ENCODE measurements at regions not wholly inside any gene's neighbourhood (a gene's known extent, or its start where the extent isn't known, plus 50 kb on each side); places are given as distances from the start of the nearest gene placed in this dataset.
A peak's percentile ranks its signal among the peaks of the same experiment; 100 is the strongest.

- TF ChIP-seq RAD21 (IDR thresholded peaks at IDR 0.05; ENCODE audit: low read length) (peak; percentile 84), FOXM1 (IDR thresholded peaks at IDR 0.05; ENCODE audit: low read depth) (no peak), GABPA (IDR thresholded peaks at IDR 0.05; ENCODE audit: low read depth) (no peak), CHD2 (IDR thresholded peaks at IDR 0.05; ENCODE audit: low read length, partially characterized antibody) (no peak), MEF2A (IDR thresholded peaks at IDR 0.05; ENCODE audit: borderline replicate concordance, low read depth) (no peak), MAX (IDR thresholded peaks at IDR 0.05; ENCODE audit: low read depth) (no peak; the same call in 1 of the 2 replicates), USF2 (IDR thresholded peaks at IDR 0.05; ENCODE audit: borderline replicate concordance, low read depth, low read length) (peak; percentile 83), RXRA (IDR thresholded peaks at IDR 0.05; ENCODE audit: borderline replicate concordance, low read depth) (no peak), ZBTB33 (IDR thresholded peaks at IDR 0.05; ENCODE audit: borderline replicate concordance, low read depth) (no peak), SMC3 (IDR thresholded peaks at IDR 0.05; ENCODE audit: low read depth, low read length) (peak; percentile 91)
Observed at GRCh38 chr6:14210663-14211561, 93.3 kb downstream of the CD83 start (continued).

- peak overlapping the region; percentile 83 to 92 for H3K4me3 ChIP-seq (ENCODE audit: low read depth in 2 of 2, low read length in 1 of 2)
- H2AFZ ChIP-seq (ENCODE audit: low read depth), result peak overlapping the region; percentile 95
- no peaks in the 10 kb centered on the region for H3F3A ChIP-seq (replicated peaks; ENCODE audit: insufficient read depth)
- H3K79me2 ChIP-seq (ENCODE audit: insufficient read depth), result no peaks in the 10 kb centered on the region
- H3K27ac ChIP-seq (ENCODE audit: low read depth in 2 of 2, low read length in 1 of 2), result peak overlapping the region in 1 of 2 experiments; percentile 14; a peak in 1 of 4 replicates
- peak overlapping the region; percentile 99 for H3K4me2 ChIP-seq
- WGBS (ENCODE audit: low lambda C conversion rate), result 11% methylated on average over 14 of the region's 20 CpGs
- peak; percentile 61 for DNase-seq
- peaks cover 0 to 16% of the 10 kb centered on the region in 2 experiments; a peak in 2 of 4 replicates for H3K4me1 ChIP-seq (ENCODE audit: control insufficient read depth in 1 of 2, insufficient read depth in 2 of 2, low read depth in 1 of 2, low read length in 1 of 2)
- ChIA-PET CTCF (interaction anchor here (0.6 to 4.2 kb wide), 23 partner anchors 11 to 1412 kb away, joined by 3 to 35 read pairs (median 4); no protein-coding TSS in a partner anchor), POLR2A (no interaction called here)
- H3K9ac ChIP-seq, result peak overlapping the region; percentile 51
- TF ChIP-seq ELF1 (IDR thresholded peaks at IDR 0.05), result no peak
- TF ChIP-seq TEAD4 (IDR thresholded peaks at IDR 0.05; ENCODE audit: borderline replicate concordance, insufficient read depth), result no peak
- TF ChIP-seq USF1 (IDR thresholded peaks at IDR 0.05; ENCODE audit: borderline replicate concordance, low read depth), result no peak
- TF ChIP-seq JUND (IDR thresholded peaks at IDR 0.05), result no peak
- TF ChIP-seq GATA2 (CRISPR knock-in tag; IDR thresholded peaks at IDR 0.05), result peak; percentile 60; the same call in 1 of the 2 replicates
- TF ChIP-seq NRF1 (IDR thresholded peaks at IDR 0.05; ENCODE audit: low read depth, low read length), result no peak
- TF ChIP-seq FOXJ3 (CRISPR knock-in tag; IDR thresholded peaks at IDR 0.05), result no peak
- TF ChIP-seq RFX5 (IDR thresholded peaks at IDR 0.05; ENCODE audit: low read length), result no peak
- no peaks in the 10 kb centered on the region for H3K27me3 ChIP-seq (ENCODE audit: insufficient read depth)
- no peaks in the 10 kb centered on the region for H3K36me3 ChIP-seq (replicated peaks in 1 of 2; ENCODE audit: control insufficient read depth in 1 of 2, insufficient read depth in 2 of 2, low read length in 1 of 2)
- H4K20me1 ChIP-seq (ENCODE audit: insufficient read depth), result no peaks in the 10 kb centered on the region
- H3K9me3 ChIP-seq, result no peaks in the 10 kb centered on the region
- H3K9me2 ChIP-seq, result no peaks in the 10 kb centered on the region
Observed at GRCh38 chr6:14211562-14211942, 94.0 kb downstream of the CD83 start.

Data from SK-N-SH (cell line).